CD4-positive, alpha-beta T cell treated with Interleukin-21 for 1 hour (primary cell): ENCODE measurements at regions not wholly inside any gene's neighbourhood (a gene's known extent, or its start where the extent isn't known, plus 50 kb on each side); places are given as distances from the start of the nearest gene placed in this dataset.

Experiments
- DNase-seq: peaks from one replicate; pipeline ENCODE4 v3.0.0-alpha.2; 2020

- no peak for DNase-seq
Measured at GRCh38 chr3:69567023-69567709, 172.1 kb upstream of the MITF start.

- DNase-seq = no peak
Measured at GRCh38 chr3:69566275-69566674, 173.0 kb upstream of the MITF start.

- DNase-seq = no peak
Measured at GRCh38 chr3:69565316-69565715, 173.9 kb upstream of the MITF start.

- no peak for DNase-seq
Measured at GRCh38 chr3:69563981-69564380, 175.3 kb upstream of the MITF start.

- no peak for DNase-seq
Measured at GRCh38 chr3:69563151-69563550, 176.1 kb upstream of the MITF start.

- DNase-seq = no peak
Measured at GRCh38 chr3:69562020-69562419, 176.1 kb upstream of the FRMD4B start.

- no peak for DNase-seq
Measured at GRCh38 chr3:69560818-69561217, 174.9 kb upstream of the FRMD4B start.

GRCh38 chr3:69560116-69560515 lies 174.2 kb upstream of the FRMD4B start:
- DNase-seq = no peak

GRCh38 chr3:69558912-69559311 lies 173.0 kb upstream of the FRMD4B start:
- no peak for DNase-seq

- no peak for DNase-seq
Measured at GRCh38 chr3:69554576-69554975, 168.7 kb upstream of the FRMD4B start.

- DNase-seq = no peak
Measured at GRCh38 chr3:69553888-69554287, 168.0 kb upstream of the FRMD4B start.

GRCh38 chr3:69547461-69547880 lies 161.6 kb upstream of the FRMD4B start:
- no peak for DNase-seq

- DNase-seq = no peak
Measured at GRCh38 chr3:69542805-69543429, 157.0 kb upstream of the FRMD4B start.

- DNase-seq = no peak
Measured at GRCh38 chr3:69542089-69542804, 156.4 kb upstream of the FRMD4B start.

GRCh38 chr3:69541711-69542088 lies 155.8 kb upstream of the FRMD4B start:
- no peak for DNase-seq

- DNase-seq = no peak
Measured at GRCh38 chr3:69540706-69541581, 155.1 kb upstream of the FRMD4B start.

GRCh38 chr3:69539134-69539533 lies 153.2 kb upstream of the FRMD4B start:
- no peak for DNase-seq

GRCh38 chr3:69538281-69538680 lies 152.4 kb upstream of the FRMD4B start:
- no peak for DNase-seq

GRCh38 chr3:69536306-69537020 lies 150.6 kb upstream of the FRMD4B start:
- DNase-seq = no peak

GRCh38 chr3:69535613-69536012 lies 149.7 kb upstream of the FRMD4B start:
- no peak for DNase-seq

GRCh38 chr3:69532547-69533224 lies 146.8 kb upstream of the FRMD4B start:
- DNase-seq = no peak
